Ascending aorta (tissue), 2 donors: ENCODE measurements at regions not wholly inside any gene's neighbourhood (a gene's known extent, or its start where the extent isn't known, plus 50 kb on each side); places are given as distances from the start of the nearest gene placed in this dataset.

Experiments
- DNase-seq, 2 donors: peaks; one replicate each; pipeline ENCODE4 v3.0.0-alpha.2; 2019; ENCODE audit warnings: low spot score in 2 of 2
- H3K27ac ChIP-seq, 2 donors: fragments of 200-600 bp; sonication (generic); one replicate each; pipeline ENCODE4 v1.5.1; 2016 to 2017; ENCODE audit warnings: mild to moderate bottlenecking in 1 of 2
- H3K27me3 ChIP-seq: fragments of 200-600 bp; sonication (generic); one replicate; pipeline ENCODE4 v1.5.1; 2017
- H3K36me3 ChIP-seq, 2 donors: fragments of 200-600 bp; sonication (generic); one replicate each; pipeline ENCODE4 v1.5.1; 2016
- H3K4me1 ChIP-seq, 2 donors: fragments of 200-600 bp; sonication (generic); one replicate each; pipeline ENCODE4 v1.5.1; 2016 to 2017; ENCODE audit warnings: mild to moderate bottlenecking in 1 of 2
- H3K4me3 ChIP-seq, 2 donors: fragments of 200-600 bp; sonication (generic); one replicate each; pipeline ENCODE4 v1.5.1; 2016 to 2017; ENCODE audit warnings: mild to moderate bottlenecking in 1 of 2
- H3K9me3 ChIP-seq, 2 donors: fragments of 200-600 bp; sonication (generic); one replicate each; pipeline ENCODE4 v1.5.1; 2016
- CTCF ChIP-seq, 3 experiments: fragments of 200-600 bp in 2 of 3; fragments of 450-650 bp in 1 of 3; sonication (generic) in 2 of 3; IDR thresholded peaks; one replicate each; pipeline ENCODE4 v1.5.1; 2016 to 2019; ENCODE audit warnings: antibody characterized with exemption in 3 of 3, mild to moderate bottlenecking in 1 of 3, moderate library complexity in 1 of 3
- intact Hi-C: fragments of 100-400 bp; cut with DNase I; formaldehyde crosslinking; loops from one replicate; pipeline ENCODE4 v1.15.1; 2023

- intact Hi-C loops = no loop called here
- H3K9me3 ChIP-seq = no peaks in the 10 kb centered on the region
- H3K36me3 ChIP-seq = no peaks in the 10 kb centered on the region
- no peak for TF ChIP-seq CTCF (IDR thresholded peaks at IDR 0.05)
- no peaks in the 10 kb centered on the region for H3K27me3 ChIP-seq
- peak in 1 of 2 donors; percentile 24 for DNase-seq
- no peak overlapping the region for H3K27ac ChIP-seq
- H3K4me3 ChIP-seq = no peak overlapping the region
- no peaks in the 10 kb centered on the region for H3K4me1 ChIP-seq
Measured at GRCh38 chr5:2281446-2281845, 398.7 kb upstream of the IRX4 start.

- Histone ChIP-seq H3K27me3 (no peaks in the 10 kb centered on the region), H3K9me3 (no peaks in the 10 kb centered on the region), H3K4me1 (no peaks in the 10 kb centered on the region), H3K27ac (no peak overlapping the region), H3K36me3 (no peaks in the 10 kb centered on the region), H3K4me3 (no peak overlapping the region)
- intact Hi-C loops = no loop called here
- TF ChIP-seq CTCF (IDR thresholded peaks at IDR 0.05) = no peak
- DNase-seq = no peak
Measured at GRCh38 chr5:2280318-2280717, 397.6 kb upstream of the IRX4 start.

- Histone ChIP-seq H3K9me3 (no peaks in the 10 kb centered on the region), H3K4me1 (no peaks in the 10 kb centered on the region), H3K4me3 (no peak overlapping the region), H3K27ac (no peak overlapping the region), H3K27me3 (no peaks in the 10 kb centered on the region), H3K36me3 (no peaks in the 10 kb centered on the region)
- no peak for DNase-seq
- no peak for TF ChIP-seq CTCF (IDR thresholded peaks at IDR 0.05)
- intact Hi-C loops = no loop called here
Measured at GRCh38 chr5:2278825-2279456, 396.2 kb upstream of the IRX4 start.

GRCh38 chr5:2277886-2278285 is 395.2 kb upstream of the IRX4 start:
- Histone ChIP-seq H3K27me3 (no peaks in the 10 kb centered on the region), H3K27ac (no peak overlapping the region), H3K4me3 (no peak overlapping the region), H3K9me3 (no peaks in the 10 kb centered on the region), H3K36me3 (no peaks in the 10 kb centered on the region), H3K4me1 (no peaks in the 10 kb centered on the region)
- DNase-seq = no peak
- intact Hi-C loops = no loop called here
- no peak for TF ChIP-seq CTCF (IDR thresholded peaks at IDR 0.05)

- TF ChIP-seq CTCF (IDR thresholded peaks at IDR 0.05) = no peak
- no peaks in the 10 kb centered on the region for H3K9me3 ChIP-seq
- intact Hi-C loops = no loop called here
- H3K4me1 ChIP-seq = no peaks in the 10 kb centered on the region
- H3K27ac ChIP-seq = no peak overlapping the region
- H3K4me3 ChIP-seq = no peak overlapping the region
- H3K36me3 ChIP-seq = no peaks in the 10 kb centered on the region
- no peaks in the 10 kb centered on the region for H3K27me3 ChIP-seq
- no peak for DNase-seq
Measured at GRCh38 chr5:2276101-2276500, 393.4 kb upstream of the IRX4 start.

GRCh38 chr5:2272755-2273154 is 390.0 kb upstream of the IRX4 start:
- intact Hi-C loops = no loop called here
- Histone ChIP-seq H3K36me3 (no peaks in the 10 kb centered on the region), H3K27ac (no peak overlapping the region), H3K4me1 (no peaks in the 10 kb centered on the region), H3K27me3 (no peaks in the 10 kb centered on the region), H3K4me3 (no peak overlapping the region), H3K9me3 (no peaks in the 10 kb centered on the region)
- no peak for DNase-seq
- no peak for TF ChIP-seq CTCF (IDR thresholded peaks at IDR 0.05)
